ENCODE measurements at regions not wholly inside any gene's neighbourhood (a gene's known extent, or its start where the extent isn't known, plus 50 kb on each side); places are given as distances from the start of the nearest gene placed in this dataset.

DNA sequence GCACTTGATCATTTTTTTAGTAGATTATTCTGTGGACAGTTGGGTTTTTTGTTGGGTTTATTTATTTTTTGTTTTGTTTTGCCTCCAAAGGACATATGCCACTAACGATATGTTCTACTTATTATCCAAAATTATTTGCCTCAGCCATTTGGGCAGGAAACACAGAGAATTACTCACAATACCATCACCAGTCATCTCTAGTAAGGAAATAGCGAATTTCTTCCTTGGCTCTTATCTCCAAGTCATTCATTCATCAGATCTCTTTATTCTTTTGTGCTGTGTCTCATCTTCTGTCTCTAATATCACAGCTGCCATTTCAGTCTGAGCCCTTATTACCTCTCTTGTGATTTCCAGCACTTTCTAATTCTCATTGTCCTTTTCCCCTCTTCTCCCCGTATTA lies 130.4 kb upstream of the SMLR1 start:
- no peak for DNase-seq (ENCODE audit: low read depth)
- POLR2A ChIA-PET, result interaction anchor here (0.6 kb wide), 1 partner anchor 194 kb away, joined by 3 read pairs; no protein-coding TSS in a partner anchor
- CTCF ChIA-PET, result interaction anchor here (0.7 to 5.1 kb wide), 8 partner anchors 11 to 404 kb away, joined by 3 to 57 read pairs (median 4); no protein-coding TSS in a partner anchor
- Histone ChIP-seq H3K4me3 (ENCODE audit: low read depth, low read length) (no peak overlapping the region), H3K27me3 (ENCODE audit: control insufficient read depth, insufficient read depth, low read length) (peaks cover 2% of the 10 kb centered on the region), H3K36me3 (ENCODE audit: control insufficient read depth, insufficient read depth, low read length) (no peaks in the 10 kb centered on the region)
- no peak for TF ChIP-seq CTCF (IDR thresholded peaks at IDR 0.05; ENCODE audit: insufficient read depth, low read depth, low read length)

GRCh38 chr6:130697271-130697994 lies 129.8 kb upstream of the SMLR1 start:
- H3K36me3 ChIP-seq (ENCODE audit: control insufficient read depth, insufficient read depth, low read length), result no peaks in the 10 kb centered on the region
- H3K4me3 ChIP-seq (ENCODE audit: low read depth, low read length), result no peak overlapping the region
- ChIA-PET CTCF (interaction anchor here (0.7 to 5.1 kb wide), 14 partner anchors 11 to 404 kb away, joined by 3 to 57 read pairs (median 5); partner anchors contain the start of gene TMEM200A), POLR2A (no interaction called here)
- TF ChIP-seq CTCF (IDR thresholded peaks at IDR 0.05; ENCODE audit: insufficient read depth, low read depth, low read length), result no peak
- peaks cover 2% of the 10 kb centered on the region for H3K27me3 ChIP-seq (ENCODE audit: control insufficient read depth, insufficient read depth, low read length)
- DNase-seq (ENCODE audit: low read depth), result no peak

DNA sequence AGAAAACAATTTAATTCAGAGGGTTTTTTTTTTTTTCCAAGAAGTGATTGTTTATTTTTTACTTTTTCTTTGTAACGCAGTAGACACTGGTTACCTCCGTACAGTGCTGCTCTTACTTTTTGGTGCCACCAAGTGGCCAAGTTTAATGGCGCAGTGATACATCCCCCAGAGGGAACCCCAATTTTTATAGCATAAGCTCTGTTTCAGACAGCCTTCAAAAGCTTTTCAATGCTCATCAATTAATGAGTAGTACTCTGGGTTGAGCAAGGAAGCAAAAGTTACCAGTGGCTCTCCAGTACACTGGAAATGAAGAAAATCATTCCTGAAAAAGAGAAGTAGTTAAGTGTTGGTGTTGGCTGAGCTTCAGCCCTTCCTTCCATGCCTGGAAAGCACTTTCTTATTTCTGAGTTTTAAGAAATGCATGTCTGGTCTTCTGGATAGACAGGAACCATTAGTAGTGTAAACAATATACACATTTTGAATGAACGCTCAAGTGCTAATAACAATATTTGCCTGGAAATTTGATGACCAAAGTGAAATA lies 129.1 kb upstream of the SMLR1 start:
- peak; percentile 86 for TF ChIP-seq CTCF (IDR thresholded peaks at IDR 0.05; ENCODE audit: insufficient read depth, low read depth, low read length)
- ChIA-PET POLR2A (no interaction called here), CTCF (interaction anchor here (0.6 to 5.1 kb wide), 24 partner anchors 11 to 416 kb away, joined by 3 to 57 read pairs (median 4); partner anchors contain the start of gene TMEM200A)
- Histone ChIP-seq H3K4me3 (ENCODE audit: low read depth, low read length) (no peak overlapping the region), H3K36me3 (ENCODE audit: control insufficient read depth, insufficient read depth, low read length) (no peaks in the 10 kb centered on the region), H3K27me3 (ENCODE audit: control insufficient read depth, insufficient read depth, low read length) (peaks cover 2% of the 10 kb centered on the region)
- no peak for DNase-seq (ENCODE audit: low read depth)

GRCh38 chr6:130699742-130700141 lies 127.5 kb upstream of the SMLR1 start:
- CTCF ChIA-PET, result interaction anchor here (1.3 to 5.1 kb wide), 4 partner anchors 61 to 378 kb away, joined by 3 to 57 read pairs (median 10); partner anchors contain the start of gene TMEM200A
- TF ChIP-seq CTCF (IDR thresholded peaks at IDR 0.05; ENCODE audit: insufficient read depth, low read depth, low read length), result no peak
- POLR2A ChIA-PET, result no interaction called here
- Histone ChIP-seq H3K4me3 (ENCODE audit: low read depth, low read length) (no peak overlapping the region), H3K27me3 (ENCODE audit: control insufficient read depth, insufficient read depth, low read length) (peaks cover 2% of the 10 kb centered on the region), H3K36me3 (ENCODE audit: control insufficient read depth, insufficient read depth, low read length) (no peaks in the 10 kb centered on the region)
- DNase-seq (ENCODE audit: low read depth), result no peak

DNA sequence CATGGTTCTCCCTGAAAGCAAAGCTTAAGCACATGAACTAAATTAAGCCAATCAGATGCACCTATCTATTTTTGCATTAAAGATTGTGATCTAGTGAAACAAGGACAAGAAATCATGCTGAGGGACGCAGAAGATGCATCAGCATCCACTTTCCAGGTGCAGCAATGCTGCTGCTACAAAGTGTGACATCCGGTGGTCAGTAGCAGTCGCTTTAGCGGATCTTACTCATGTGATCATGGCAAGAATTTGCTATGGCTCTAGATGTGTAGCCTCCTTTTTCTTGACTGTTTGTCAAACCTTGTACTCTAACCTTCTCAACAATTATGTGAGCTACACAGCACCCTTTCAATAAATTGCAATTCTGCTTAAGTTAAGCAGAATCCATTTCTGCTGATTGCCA lies 126.8 kb upstream of the SMLR1 start:
- Histone ChIP-seq H3K27me3 (ENCODE audit: control insufficient read depth, insufficient read depth, low read length) (peaks cover 2% of the 10 kb centered on the region), H3K36me3 (ENCODE audit: control insufficient read depth, insufficient read depth, low read length) (no peaks in the 10 kb centered on the region), H3K4me3 (ENCODE audit: low read depth, low read length) (no peak overlapping the region)
- TF ChIP-seq CTCF (IDR thresholded peaks at IDR 0.05; ENCODE audit: insufficient read depth, low read depth, low read length), result no peak
- POLR2A ChIA-PET, result no interaction called here
- CTCF ChIA-PET, result interaction anchor here (1.3 to 5.1 kb wide), 4 partner anchors 60 to 379 kb away, joined by 3 to 57 read pairs (median 9); partner anchors contain the start of gene TMEM200A
- no peak for DNase-seq (ENCODE audit: low read depth)

All from BJ (cell line).